Coronary artery (tissue), 2 donors: ENCODE measurements at regions not wholly inside any gene's neighbourhood (a gene's known extent, or its start where the extent isn't known, plus 50 kb on each side); places are given as distances from the start of the nearest gene placed in this dataset.

Source experiments
- DNase-seq: peaks from one replicate; pipeline ENCODE4 v3.0.0-alpha.2; 2017; ENCODE audit warnings: low spot score
- H3K27ac ChIP-seq, 2 donors: fragments of 200-600 bp; sonication (generic); one replicate each; pipeline ENCODE4 v1.5.1; 2016 to 2019
- H3K4me3 ChIP-seq: fragments of 200-600 bp; sonication (generic); 2 replicates; pipeline ENCODE4 v1.5.1; 2016; ENCODE audit warnings: mild to moderate bottlenecking, moderate library complexity
- TF ChIP-seq, protein P1 (sequence below): fragments of 200-600 bp; sonication (generic); IDR thresholded peaks from one replicate; pipeline ENCODE4 v1.5.1; 2019; ENCODE audit warnings: antibody characterized with exemption

DNA sequence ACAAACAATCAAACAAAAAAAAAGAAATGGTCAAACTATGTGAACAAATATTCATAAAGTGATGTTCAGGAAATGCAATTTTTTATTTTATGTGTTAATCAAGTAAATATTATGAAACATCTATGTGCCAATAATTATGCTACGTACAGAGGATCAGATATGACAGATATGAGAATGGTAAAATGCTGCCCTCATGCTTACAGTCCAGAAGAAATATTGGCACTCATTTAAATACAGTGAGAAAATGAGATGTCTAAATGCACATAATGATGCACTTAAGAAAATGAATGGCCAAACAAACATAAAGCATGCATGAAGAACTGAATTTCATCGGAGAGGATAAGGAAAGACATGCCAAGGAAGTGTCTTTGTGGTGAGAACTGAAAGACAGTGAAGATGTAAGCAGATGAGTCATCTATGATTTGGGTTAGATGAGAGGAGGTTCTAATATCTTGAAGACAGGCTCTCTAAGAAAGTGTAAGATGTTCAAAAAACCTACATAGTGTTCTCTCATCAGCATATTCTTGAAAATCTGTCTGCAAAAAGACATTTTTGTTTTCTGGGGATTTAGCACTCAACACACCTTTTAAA lies 1231.1 kb upstream of the ACO1 start:
- DNase-seq, result no peak
- no peak overlapping the region for H3K27ac ChIP-seq
- TF ChIP-seq, protein P1, sequence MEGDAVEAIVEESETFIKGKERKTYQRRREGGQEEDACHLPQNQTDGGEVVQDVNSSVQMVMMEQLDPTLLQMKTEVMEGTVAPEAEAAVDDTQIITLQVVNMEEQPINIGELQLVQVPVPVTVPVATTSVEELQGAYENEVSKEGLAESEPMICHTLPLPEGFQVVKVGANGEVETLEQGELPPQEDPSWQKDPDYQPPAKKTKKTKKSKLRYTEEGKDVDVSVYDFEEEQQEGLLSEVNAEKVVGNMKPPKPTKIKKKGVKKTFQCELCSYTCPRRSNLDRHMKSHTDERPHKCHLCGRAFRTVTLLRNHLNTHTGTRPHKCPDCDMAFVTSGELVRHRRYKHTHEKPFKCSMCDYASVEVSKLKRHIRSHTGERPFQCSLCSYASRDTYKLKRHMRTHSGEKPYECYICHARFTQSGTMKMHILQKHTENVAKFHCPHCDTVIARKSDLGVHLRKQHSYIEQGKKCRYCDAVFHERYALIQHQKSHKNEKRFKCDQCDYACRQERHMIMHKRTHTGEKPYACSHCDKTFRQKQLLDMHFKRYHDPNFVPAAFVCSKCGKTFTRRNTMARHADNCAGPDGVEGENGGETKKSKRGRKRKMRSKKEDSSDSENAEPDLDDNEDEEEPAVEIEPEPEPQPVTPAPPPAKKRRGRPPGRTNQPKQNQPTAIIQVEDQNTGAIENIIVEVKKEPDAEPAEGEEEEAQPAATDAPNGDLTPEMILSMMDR, result no peak
- H3K4me3 ChIP-seq, result no peak overlapping the region

DNA sequence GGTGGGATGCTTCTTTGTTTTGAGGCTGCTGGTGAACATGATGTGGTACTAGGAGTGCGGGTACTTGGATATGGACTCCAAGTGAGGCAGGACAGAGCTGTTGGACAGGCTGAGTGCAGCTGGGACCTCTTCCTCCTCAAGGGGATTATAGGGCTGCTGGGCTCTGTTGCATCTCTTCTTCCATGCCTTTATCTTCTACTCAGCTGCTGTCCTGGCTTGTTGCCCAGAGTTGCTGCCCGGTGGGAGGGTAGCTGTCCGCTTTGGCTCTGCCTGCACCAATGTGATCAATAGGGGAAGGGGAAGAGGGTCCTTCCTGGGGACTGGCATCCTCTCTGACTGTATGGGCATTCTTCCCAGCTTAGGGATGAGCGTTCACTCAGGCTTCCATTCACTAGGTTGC lies 1217.9 kb upstream of the ACO1 start:
- H3K4me3 ChIP-seq, result no peak overlapping the region
- TF ChIP-seq, protein P1, result no peak
- no peak for DNase-seq
- no peak overlapping the region for H3K27ac ChIP-seq

DNA sequence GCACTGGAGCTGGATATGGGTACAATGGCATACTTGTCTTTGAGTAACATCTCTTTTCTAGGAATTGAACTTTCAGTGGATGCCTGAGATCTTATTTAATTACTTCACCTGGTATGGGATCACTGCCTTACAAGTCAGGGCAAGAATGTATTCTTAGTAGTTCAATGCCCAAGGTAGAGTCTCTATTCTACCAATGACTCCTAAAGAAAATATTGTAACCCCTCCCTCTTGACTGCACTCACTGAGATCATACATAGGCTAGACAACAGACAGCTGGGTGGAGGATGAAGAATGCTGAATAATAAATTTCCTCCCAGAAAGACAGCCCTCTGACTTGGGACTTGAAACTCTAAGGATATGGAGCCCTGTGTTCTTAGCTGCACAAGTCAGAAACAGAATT lies 1216.3 kb upstream of the ACO1 start:
- Histone ChIP-seq H3K4me3 (no peak overlapping the region), H3K27ac (no peak overlapping the region)
- TF ChIP-seq, protein P1, result no peak
- DNase-seq, result no peak

DNA sequence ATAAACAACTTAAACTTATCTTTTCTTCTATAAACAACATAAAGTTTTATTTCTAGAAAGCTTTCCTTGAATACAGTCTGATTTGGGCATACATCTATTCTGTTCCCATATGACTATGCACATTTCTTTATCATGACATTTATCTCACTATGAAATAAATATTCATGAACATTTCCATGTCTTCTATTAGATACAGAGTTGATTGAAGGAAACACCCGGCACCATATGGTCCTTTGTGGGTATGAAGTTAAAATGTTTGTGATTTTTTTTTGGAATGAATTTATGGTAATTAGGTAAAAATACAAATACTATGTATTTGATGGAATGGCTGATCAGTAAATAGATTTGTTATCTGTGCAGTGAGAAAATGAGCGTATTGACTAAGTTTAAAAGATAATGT lies 1209.8 kb upstream of the ACO1 start:
- H3K27ac ChIP-seq, result no peak overlapping the region
- DNase-seq, result no peak
- H3K4me3 ChIP-seq, result no peak overlapping the region
- TF ChIP-seq, protein P1, result no peak

DNA sequence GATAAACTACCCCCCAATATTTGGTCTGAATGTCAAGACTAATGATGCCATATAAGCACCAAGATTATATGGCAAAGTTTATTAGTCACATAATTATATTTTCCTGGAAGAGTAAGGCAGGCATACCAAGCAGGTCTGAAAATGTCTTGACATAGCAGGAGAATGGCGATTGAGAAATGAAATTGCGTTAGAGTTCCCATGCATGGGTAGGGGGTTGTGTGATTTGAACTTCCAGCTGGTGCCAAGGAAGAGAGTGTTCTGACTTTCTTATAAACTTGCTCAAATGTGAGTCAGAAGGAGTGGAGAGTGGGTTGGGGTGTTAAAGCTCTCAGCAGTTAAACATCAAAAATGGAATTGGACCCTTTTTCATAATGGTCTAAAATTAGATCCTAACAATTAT lies 1200.6 kb upstream of the ACO1 start:
- Histone ChIP-seq H3K4me3 (no peak overlapping the region), H3K27ac (no peak overlapping the region)
- DNase-seq, result no peak
- TF ChIP-seq, protein P1, result no peak

DNA sequence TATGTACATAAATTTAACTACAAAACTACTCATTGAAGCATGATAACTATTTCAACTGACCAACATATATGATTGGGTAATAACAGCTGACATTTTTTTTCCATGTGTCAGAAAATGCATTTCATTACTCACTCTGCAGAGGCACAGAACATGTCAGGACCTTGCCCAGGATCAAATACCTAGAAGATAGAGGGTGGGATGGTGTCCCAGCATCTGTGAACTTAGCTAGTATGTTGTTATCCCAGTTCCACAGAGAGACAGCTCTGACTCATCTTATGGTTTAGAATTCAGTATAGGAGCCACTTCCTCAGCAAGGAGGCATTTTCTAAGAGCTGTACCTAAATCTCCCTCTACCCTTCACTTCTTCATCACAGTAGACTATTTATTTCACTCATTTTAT lies 1198.6 kb upstream of the ACO1 start:
- no peak for DNase-seq
- no peak overlapping the region for H3K4me3 ChIP-seq
- TF ChIP-seq, protein P1, result no peak
- no peak overlapping the region for H3K27ac ChIP-seq

DNA sequence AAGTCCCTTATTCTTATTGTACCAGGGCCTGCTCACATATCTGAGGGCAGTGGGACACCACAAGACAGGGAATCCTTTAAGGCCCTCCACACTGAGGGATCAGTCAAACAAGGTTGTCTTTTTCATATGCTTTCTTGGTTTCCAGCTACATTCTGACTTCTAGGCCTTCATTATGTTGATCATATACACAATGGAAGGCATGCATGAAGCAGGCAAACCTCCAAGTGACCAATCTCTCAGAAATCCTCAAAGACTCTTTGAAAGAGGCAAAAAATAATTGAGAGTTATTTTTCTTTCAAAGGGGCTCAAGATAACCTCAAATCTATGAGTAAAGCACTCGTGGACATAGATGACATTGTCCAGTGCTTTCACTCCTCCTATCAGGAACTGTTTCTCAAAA lies 1195.9 kb upstream of the ACO1 start:
- Histone ChIP-seq H3K27ac (no peak overlapping the region), H3K4me3 (no peak overlapping the region)
- DNase-seq, result no peak
- TF ChIP-seq, protein P1, result no peak
